ENCODE measurements at regions not wholly inside any gene's neighbourhood (a gene's known extent, or its start where the extent isn't known, plus 50 kb on each side); places are given as distances from the start of the nearest gene placed in this dataset.

DNA sequence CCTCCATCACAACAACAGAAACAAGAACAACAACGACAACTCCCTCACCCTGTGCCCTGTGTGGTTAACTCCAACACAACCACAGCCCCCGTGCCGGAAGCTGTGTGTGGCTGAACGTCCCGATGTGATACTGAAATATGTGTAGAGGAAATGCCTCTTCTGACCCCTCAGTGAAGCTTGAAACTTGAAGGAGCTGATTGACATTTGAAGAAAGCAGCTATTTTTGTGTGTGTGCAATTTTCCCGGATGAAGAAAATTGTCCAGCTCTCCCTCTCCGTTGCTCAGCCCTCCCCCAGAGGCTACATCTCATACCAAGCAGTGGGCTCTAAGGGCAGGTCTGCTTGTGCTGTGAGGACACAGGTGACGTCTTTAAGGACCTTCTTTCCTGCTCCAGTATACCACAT, 173.8 kb downstream of the ICOS start:
- TF ChIP-seq, protein P1, sequence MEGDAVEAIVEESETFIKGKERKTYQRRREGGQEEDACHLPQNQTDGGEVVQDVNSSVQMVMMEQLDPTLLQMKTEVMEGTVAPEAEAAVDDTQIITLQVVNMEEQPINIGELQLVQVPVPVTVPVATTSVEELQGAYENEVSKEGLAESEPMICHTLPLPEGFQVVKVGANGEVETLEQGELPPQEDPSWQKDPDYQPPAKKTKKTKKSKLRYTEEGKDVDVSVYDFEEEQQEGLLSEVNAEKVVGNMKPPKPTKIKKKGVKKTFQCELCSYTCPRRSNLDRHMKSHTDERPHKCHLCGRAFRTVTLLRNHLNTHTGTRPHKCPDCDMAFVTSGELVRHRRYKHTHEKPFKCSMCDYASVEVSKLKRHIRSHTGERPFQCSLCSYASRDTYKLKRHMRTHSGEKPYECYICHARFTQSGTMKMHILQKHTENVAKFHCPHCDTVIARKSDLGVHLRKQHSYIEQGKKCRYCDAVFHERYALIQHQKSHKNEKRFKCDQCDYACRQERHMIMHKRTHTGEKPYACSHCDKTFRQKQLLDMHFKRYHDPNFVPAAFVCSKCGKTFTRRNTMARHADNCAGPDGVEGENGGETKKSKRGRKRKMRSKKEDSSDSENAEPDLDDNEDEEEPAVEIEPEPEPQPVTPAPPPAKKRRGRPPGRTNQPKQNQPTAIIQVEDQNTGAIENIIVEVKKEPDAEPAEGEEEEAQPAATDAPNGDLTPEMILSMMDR (conservative IDR thresholded peaks at IDR 0.05 in 1 of 2, IDR thresholded peaks at IDR 0.05 in 1 of 2; ENCODE audit: low read depth in 1 of 2, low read length in 2 of 2), result no peak
- no peak for TF ChIP-seq EZH2 (IDR thresholded peaks at IDR 0.05; ENCODE audit: low read length, missing control alignments)
- Histone ChIP-seq H4K20me1 (ENCODE audit: control insufficient read depth, extremely low read depth, insufficient read depth, low read length) (no peaks in the 10 kb centered on the region), H3K4me3 (replicated peaks in 1 of 4; ENCODE audit: control extremely low read depth in 1 of 4, insufficient read depth in 1 of 4, low read depth in 3 of 4, low read length in 4 of 4) (no peak overlapping the region), H3K27ac (ENCODE audit: insufficient read depth, low read length) (no peak overlapping the region), H3K4me2 (ENCODE audit: extremely low read depth, insufficient read depth, low read length) (no peak overlapping the region), H2AFZ (ENCODE audit: low read length) (no peak overlapping the region), H3K9ac (ENCODE audit: insufficient read depth, low read length) (no peak overlapping the region), H3K4me1 (ENCODE audit: control insufficient read depth, extremely low read depth, insufficient read depth, low read length) (no peaks in the 10 kb centered on the region), H3K9me3 (ENCODE audit: control insufficient read depth, insufficient read depth, low read depth, low read length) (no peaks in the 10 kb centered on the region), H3K36me3 (ENCODE audit: control insufficient read depth, insufficient read depth, low read length) (no peaks in the 10 kb centered on the region), H3K79me2 (ENCODE audit: control insufficient read depth, insufficient read depth, low read length) (no peaks in the 10 kb centered on the region), H3K27me3 (ENCODE audit: control insufficient read depth, insufficient read depth, low read length) (no peaks in the 10 kb centered on the region)
- peak in 1 of 2 donors; percentile 6 for DNase-seq (ENCODE audit: low read depth in 2 of 2)

DNA sequence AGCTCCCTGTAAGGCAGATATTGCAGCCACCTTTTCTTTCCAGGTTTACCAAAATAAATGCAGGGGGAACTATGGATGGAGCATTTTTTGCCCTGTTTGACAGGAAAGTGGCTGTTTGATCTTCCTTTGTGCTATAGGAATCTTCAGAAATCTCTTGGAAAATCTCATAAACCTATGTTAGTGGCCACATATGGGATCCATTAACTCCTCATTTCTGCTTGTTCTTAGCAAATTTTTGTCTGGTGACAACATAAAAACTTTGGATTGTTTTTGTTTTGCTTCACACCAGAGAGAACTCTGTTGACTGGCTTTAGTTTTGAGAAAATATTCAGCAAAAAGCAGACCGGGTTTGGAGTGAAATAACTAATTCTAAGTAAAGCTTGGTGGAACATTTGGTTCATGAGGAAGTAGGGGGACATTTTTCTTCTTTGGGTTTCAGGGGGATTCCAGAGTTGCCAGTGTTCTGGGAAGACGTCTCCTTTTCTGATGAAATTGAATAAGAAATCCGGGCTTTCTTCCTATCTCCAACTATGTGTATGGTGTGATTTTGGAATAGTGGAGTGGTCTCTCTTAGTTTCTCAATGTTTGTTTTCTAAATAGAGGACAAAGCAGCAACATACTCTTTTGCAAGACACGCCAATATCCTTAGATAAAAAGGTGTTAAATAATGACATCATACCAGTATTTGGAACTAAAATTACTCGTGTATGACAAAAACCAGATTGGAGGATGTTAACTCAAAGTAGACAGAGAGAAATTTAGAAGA, 174.4 kb downstream of the ICOS start:
- Histone ChIP-seq H3K27ac (ENCODE audit: insufficient read depth, low read length) (no peak overlapping the region), H3K9me3 (ENCODE audit: control insufficient read depth, insufficient read depth, low read depth, low read length) (no peaks in the 10 kb centered on the region), H3K4me1 (ENCODE audit: control insufficient read depth, extremely low read depth, insufficient read depth, low read length) (no peaks in the 10 kb centered on the region), H2AFZ (ENCODE audit: low read length) (no peak overlapping the region), H3K4me3 (replicated peaks in 1 of 4; ENCODE audit: control extremely low read depth in 1 of 4, insufficient read depth in 1 of 4, low read depth in 3 of 4, low read length in 4 of 4) (no peak overlapping the region), H3K9ac (ENCODE audit: insufficient read depth, low read length) (no peak overlapping the region), H3K27me3 (ENCODE audit: control insufficient read depth, insufficient read depth, low read length) (no peaks in the 10 kb centered on the region), H3K79me2 (ENCODE audit: control insufficient read depth, insufficient read depth, low read length) (no peaks in the 10 kb centered on the region), H4K20me1 (ENCODE audit: control insufficient read depth, extremely low read depth, insufficient read depth, low read length) (no peaks in the 10 kb centered on the region), H3K36me3 (ENCODE audit: control insufficient read depth, insufficient read depth, low read length) (no peaks in the 10 kb centered on the region), H3K4me2 (ENCODE audit: extremely low read depth, insufficient read depth, low read length) (no peak overlapping the region)
- peak; percentile 2 to 11 for DNase-seq (ENCODE audit: low read depth in 2 of 2)
- TF ChIP-seq EZH2 (IDR thresholded peaks at IDR 0.05; ENCODE audit: low read length, missing control alignments), result no peak
- TF ChIP-seq, protein P1 (conservative IDR thresholded peaks at IDR 0.05 in 1 of 2, IDR thresholded peaks at IDR 0.05 in 1 of 2; ENCODE audit: low read depth in 1 of 2, low read length in 2 of 2), result no peak

DNA sequence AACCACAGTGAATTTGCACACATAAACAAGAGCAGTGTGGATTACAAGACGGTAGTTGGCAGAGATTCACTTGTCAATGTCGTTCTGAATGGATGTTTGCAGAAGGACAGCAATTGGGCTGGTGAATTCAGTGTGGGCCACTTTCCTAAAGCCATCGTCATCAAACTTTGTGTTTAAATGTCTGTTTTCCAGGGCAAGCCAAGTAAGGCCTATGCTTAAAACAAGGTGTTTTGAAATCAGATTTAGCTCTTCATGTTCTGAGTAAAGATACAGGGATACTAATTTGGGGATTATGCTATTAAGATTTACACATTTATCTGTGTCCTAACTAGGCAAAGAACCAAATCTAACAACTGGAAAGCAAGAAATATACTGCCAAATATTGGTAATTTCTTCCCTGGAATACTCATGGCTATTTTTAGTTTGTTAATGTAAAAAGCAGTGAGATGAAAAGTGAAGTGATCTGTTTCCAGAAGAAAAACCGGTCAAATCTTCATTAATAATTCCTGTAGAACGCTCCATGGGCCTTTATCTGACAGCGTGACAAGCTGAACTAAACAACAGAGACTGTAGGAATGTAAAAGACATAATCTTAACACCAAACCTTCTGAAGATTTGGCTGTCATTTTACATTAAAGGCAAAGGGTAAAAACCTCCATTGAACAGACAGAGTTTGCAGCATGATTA, 175.7 kb downstream of the ICOS start:
- no peaks in the 10 kb centered on the region for H3K79me2 ChIP-seq (ENCODE audit: control insufficient read depth, insufficient read depth, low read length)
- H2AFZ ChIP-seq (ENCODE audit: low read length), result no peak overlapping the region
- H4K20me1 ChIP-seq (ENCODE audit: control insufficient read depth, extremely low read depth, insufficient read depth, low read length), result no peaks in the 10 kb centered on the region
- H3K4me2 ChIP-seq (ENCODE audit: extremely low read depth, insufficient read depth, low read length), result no peak overlapping the region
- no peak overlapping the region for H3K9ac ChIP-seq (ENCODE audit: insufficient read depth, low read length)
- no peaks in the 10 kb centered on the region for H3K9me3 ChIP-seq (ENCODE audit: control insufficient read depth, insufficient read depth, low read depth, low read length)
- no peak for DNase-seq (ENCODE audit: low read depth in 2 of 2)
- no peaks in the 10 kb centered on the region for H3K4me1 ChIP-seq (ENCODE audit: control insufficient read depth, extremely low read depth, insufficient read depth, low read length)
- H3K27ac ChIP-seq (ENCODE audit: insufficient read depth, low read length), result no peak overlapping the region
- no peak for TF ChIP-seq EZH2 (IDR thresholded peaks at IDR 0.05; ENCODE audit: low read length, missing control alignments)
- TF ChIP-seq, protein P1 (conservative IDR thresholded peaks at IDR 0.05 in 1 of 2, IDR thresholded peaks at IDR 0.05 in 1 of 2; ENCODE audit: low read depth in 1 of 2, low read length in 2 of 2), result no peak
- no peaks in the 10 kb centered on the region for H3K27me3 ChIP-seq (ENCODE audit: control insufficient read depth, insufficient read depth, low read length)
- no peak overlapping the region for H3K4me3 ChIP-seq (replicated peaks in 1 of 4; ENCODE audit: control extremely low read depth in 1 of 4, insufficient read depth in 1 of 4, low read depth in 3 of 4, low read length in 4 of 4)
- no peaks in the 10 kb centered on the region for H3K36me3 ChIP-seq (ENCODE audit: control insufficient read depth, insufficient read depth, low read length)
